Activated naive CD4-positive, alpha-beta T cell treated with anti-CD3 and anti-CD28 coated beads, Interleukin-2, amount 50 U/mL, for 72 hours (primary cell): ENCODE measurements at regions not wholly inside any gene's neighbourhood (a gene's known extent, or its start where the extent isn't known, plus 50 kb on each side); places are given as distances from the start of the nearest gene placed in this dataset.
"Not testable (repeated sequence)": the region's sequence is repeated elsewhere in the genome, so short reads cannot be mapped to it uniquely, and the experiment has no call there.

Experiments
- ATAC-seq, 2 donors: fragments of 150-1000 bp; cut with Tn5 transposase; 2 replicates each; pipeline ENCODE4 v1.10.0; 2021; ENCODE audit warnings: mild to moderate bottlenecking in 2 of 2, moderate library complexity in 2 of 2
- DNase-seq, 2 donors: peaks; one replicate each; pipeline ENCODE4 v3.0.0; 2021 to 2022; ENCODE audit warnings: low spot score in 2 of 2
- H3K27ac Mint-ChIP-seq, 2 donors: one replicate each; pipeline ENCODE4 v1.8.0; 2022; ENCODE audit warnings: mild to moderate bottlenecking in 2 of 2, mixed read lengths in 2 of 2
- H3K36me3 Mint-ChIP-seq, 2 donors: one replicate each; pipeline ENCODE4 v1.8.0; 2022; ENCODE audit warnings: mixed read lengths in 2 of 2
- H3K9me3 Mint-ChIP-seq, 2 donors: one replicate each; pipeline ENCODE4 v1.8.0; 2022; ENCODE audit warnings: mixed read lengths in 2 of 2

- DNase-seq (no peak), ATAC-seq (no peak)
- Mint-ChIP-seq H3K9me3 (no peaks in the 10 kb centered on the region), H3K36me3 (no peaks in the 10 kb centered on the region), H3K27ac (no peak overlapping the region)
These were observed 107.6 kb upstream of the MED13 start for GRCh38 chr17:62172492-62173291.

- no peaks in the 10 kb centered on the region for H3K9me3 Mint-ChIP-seq
- no peaks in the 10 kb centered on the region for H3K36me3 Mint-ChIP-seq
- H3K27ac Mint-ChIP-seq = no peak overlapping the region
- DNase-seq (no peak), ATAC-seq (no peak)
These were observed 102.0 kb upstream of the MED13 start for GRCh38 chr17:62167076-62167475.

- DNase-seq (no peak), ATAC-seq (peak; percentile 77 to 96)
These were observed 100.0 kb upstream of the MED13 start for GRCh38 chr17:62164747-62165722.

GRCh38 chr17:62163847-62164246 lies 98.8 kb upstream of the MED13 start:
- Mint-ChIP-seq H3K27ac (no peak overlapping the region), H3K36me3 (no peaks in the 10 kb centered on the region), H3K9me3 (no peaks in the 10 kb centered on the region)
- ATAC-seq (no peak), DNase-seq (no peak)

More at GRCh38 chr17:62164747-62165722, 100.0 kb upstream of the MED13 start:
- Mint-ChIP-seq H3K9me3 (no peaks in the 10 kb centered on the region), H3K27ac (no peak overlapping the region), H3K36me3 (no peaks in the 10 kb centered on the region)

- no peak for ATAC-seq
- Mint-ChIP-seq H3K9me3 (no peaks in the 10 kb centered on the region), H3K27ac (no peak overlapping the region)
These were observed 97.8 kb upstream of the MED13 start for GRCh38 chr17:62162898-62163297.

GRCh38 chr17:62161405-62162148 lies 96.5 kb upstream of the MED13 start:
- no peak for ATAC-seq
- no peaks in the 10 kb centered on the region for H3K36me3 Mint-ChIP-seq
- DNase-seq = no peak

More at GRCh38 chr17:62162898-62163297, 97.8 kb upstream of the MED13 start:
- no peaks in the 10 kb centered on the region for H3K36me3 Mint-ChIP-seq
- DNase-seq = no peak

GRCh38 chr17:62160816-62161215 lies 95.7 kb upstream of the MED13 start:
- DNase-seq (no peak), ATAC-seq (no peak)
- no peak overlapping the region for H3K27ac Mint-ChIP-seq
- H3K36me3 Mint-ChIP-seq = no peaks in the 10 kb centered on the region
- no peaks in the 10 kb centered on the region for H3K9me3 Mint-ChIP-seq

More at GRCh38 chr17:62161405-62162148, 96.5 kb upstream of the MED13 start:
- Mint-ChIP-seq H3K27ac (no peak overlapping the region), H3K9me3 (no peaks in the 10 kb centered on the region)

GRCh38 chr17:62159994-62160393 lies 94.9 kb upstream of the MED13 start:
- no peaks in the 10 kb centered on the region for H3K9me3 Mint-ChIP-seq
- ATAC-seq = no peak
- H3K36me3 Mint-ChIP-seq = no peaks in the 10 kb centered on the region
- H3K27ac Mint-ChIP-seq = no peak overlapping the region
- no peak for DNase-seq

- no peaks in the 10 kb centered on the region for H3K9me3 Mint-ChIP-seq
- no peak overlapping the region for H3K27ac Mint-ChIP-seq
These were observed 91.9 kb upstream of the MED13 start for GRCh38 chr17:62156949-62157348.

GRCh38 chr17:62154909-62155308 lies 89.8 kb upstream of the MED13 start:
- no peak for ATAC-seq
- DNase-seq = no peak
- Mint-ChIP-seq H3K36me3 (no peaks in the 10 kb centered on the region), H3K27ac (no peak overlapping the region), H3K9me3 (no peaks in the 10 kb centered on the region)

More at GRCh38 chr17:62156949-62157348, 91.9 kb upstream of the MED13 start:
- DNase-seq (no peak), ATAC-seq (no peak)
- no peaks in the 10 kb centered on the region for H3K36me3 Mint-ChIP-seq

GRCh38 chr17:62150471-62150870 lies 85.4 kb upstream of the MED13 start:
- ATAC-seq (no peak), DNase-seq (no peak)
- H3K36me3 Mint-ChIP-seq = no peaks in the 10 kb centered on the region
- no peaks in the 10 kb centered on the region for H3K9me3 Mint-ChIP-seq
- H3K27ac Mint-ChIP-seq = no peak overlapping the region

GRCh38 chr17:62149961-62150360 lies 84.9 kb upstream of the MED13 start:
- Mint-ChIP-seq H3K27ac (no peak overlapping the region), H3K9me3 (no peaks in the 10 kb centered on the region), H3K36me3 (no peaks in the 10 kb centered on the region)
- DNase-seq = no peak
- ATAC-seq = no peak

GRCh38 chr17:62147284-62147683 lies 82.2 kb upstream of the MED13 start:
- ATAC-seq (no peak), DNase-seq (no peak)
- Mint-ChIP-seq H3K36me3 (no peaks in the 10 kb centered on the region), H3K9me3 (no peaks in the 10 kb centered on the region), H3K27ac (no peak overlapping the region)

- Mint-ChIP-seq H3K9me3 (peaks cover 0 to 5% of the 10 kb centered on the region in 2 donors), H3K36me3 (peaks cover 0 to 11% of the 10 kb centered on the region in 2 donors), H3K27ac (no peak overlapping the region)
- ATAC-seq (no peak), DNase-seq (no peak)
These were observed 75.8 kb upstream of the MED13 start for GRCh38 chr17:62140836-62141235.

- peaks cover 0 to 5% of the 10 kb centered on the region in 2 donors for H3K9me3 Mint-ChIP-seq
- H3K27ac Mint-ChIP-seq = no peak overlapping the region
- ATAC-seq (no peak), DNase-seq (no peak)
- peaks cover 0 to 11% of the 10 kb centered on the region in 2 donors for H3K36me3 Mint-ChIP-seq
These were observed 75.3 kb upstream of the MED13 start for GRCh38 chr17:62140376-62140775.

- not testable (repeated sequence) for ATAC-seq, DNase-seq, H3K27ac Mint-ChIP-seq, H3K9me3 Mint-ChIP-seq
- H3K36me3 Mint-ChIP-seq = peaks cover 0 to 11% of the 10 kb centered on the region in 2 donors
These were observed 74.7 kb upstream of the MED13 start for GRCh38 chr17:62139690-62140354.
